NB4 (cell line): ENCODE measurements at regions not wholly inside any gene's neighbourhood (a gene's known extent, or its start where the extent isn't known, plus 50 kb on each side); places are given as distances from the start of the nearest gene placed in this dataset.

Source experiments
- CTCF ChIP-seq: IDR thresholded peaks from one replicate; pipeline ENCODE4 v1.5.1; 2012; ENCODE audit warnings: low read depth, low read length
- MAX ChIP-seq: IDR thresholded peaks from 2 replicates; pipeline ENCODE4 v1.6.1; 2011; ENCODE audit warnings: low read depth, low read length
- MYC ChIP-seq: IDR thresholded peaks from 2 replicates; pipeline ENCODE4 v1.6.1; 2011; ENCODE audit warnings: low read depth, low read length

GRCh38 chr3:59334585-59334984 lies 284.8 kb upstream of the CFAP20DC start:
- TF ChIP-seq CTCF (no peak), MAX (no peak), MYC (no peak)
